ENCODE measurements at regions not wholly inside any gene's neighbourhood (a gene's known extent, or its start where the extent isn't known, plus 50 kb on each side); places are given as distances from the start of the nearest gene placed in this dataset.

- TF ChIP-seq, protein P1, sequence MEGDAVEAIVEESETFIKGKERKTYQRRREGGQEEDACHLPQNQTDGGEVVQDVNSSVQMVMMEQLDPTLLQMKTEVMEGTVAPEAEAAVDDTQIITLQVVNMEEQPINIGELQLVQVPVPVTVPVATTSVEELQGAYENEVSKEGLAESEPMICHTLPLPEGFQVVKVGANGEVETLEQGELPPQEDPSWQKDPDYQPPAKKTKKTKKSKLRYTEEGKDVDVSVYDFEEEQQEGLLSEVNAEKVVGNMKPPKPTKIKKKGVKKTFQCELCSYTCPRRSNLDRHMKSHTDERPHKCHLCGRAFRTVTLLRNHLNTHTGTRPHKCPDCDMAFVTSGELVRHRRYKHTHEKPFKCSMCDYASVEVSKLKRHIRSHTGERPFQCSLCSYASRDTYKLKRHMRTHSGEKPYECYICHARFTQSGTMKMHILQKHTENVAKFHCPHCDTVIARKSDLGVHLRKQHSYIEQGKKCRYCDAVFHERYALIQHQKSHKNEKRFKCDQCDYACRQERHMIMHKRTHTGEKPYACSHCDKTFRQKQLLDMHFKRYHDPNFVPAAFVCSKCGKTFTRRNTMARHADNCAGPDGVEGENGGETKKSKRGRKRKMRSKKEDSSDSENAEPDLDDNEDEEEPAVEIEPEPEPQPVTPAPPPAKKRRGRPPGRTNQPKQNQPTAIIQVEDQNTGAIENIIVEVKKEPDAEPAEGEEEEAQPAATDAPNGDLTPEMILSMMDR (conservative IDR thresholded peaks at IDR 0.05): no peak
- no peak for TF ChIP-seq EZH2 (IDR thresholded peaks at IDR 0.05; ENCODE audit: low read depth)
Observed at GRCh38 chr5:3333836-3334235, 261.8 kb upstream of the IRX1 start.
